Loucy (cell line): ENCODE measurements at regions not wholly inside any gene's neighbourhood (a gene's known extent, or its start where the extent isn't known, plus 50 kb on each side); places are given as distances from the start of the nearest gene placed in this dataset.

Experiments used
- H2AFZ ChIP-seq: fragments of 200-600 bp; sonication (generic); 2 replicates; pipeline ENCODE4 v1.6.0; 2016; ENCODE audit warnings: antibody characterized with exemption, mild to moderate bottlenecking, low read length, moderate library complexity
- H3F3A ChIP-seq: fragments of 200-600 bp; 2 replicates; pipeline ENCODE4 v1.6.0; 2016; ENCODE audit warnings: antibody characterized with exemption, low read depth, mild to moderate bottlenecking
- H3K27me3 ChIP-seq: fragments of 200-600 bp; sonication (generic); 2 replicates; pipeline ENCODE4 v1.6.1; 2014; ENCODE audit warnings: low read length, mild to moderate bottlenecking; ENCODE audit not compliant: insufficient read depth, poor library complexity, severe bottlenecking
- H3K36me3 ChIP-seq: fragments of 200-600 bp; sonication (generic); 2 replicates; pipeline ENCODE4 v1.6.1; 2016; ENCODE audit warnings: low read length; ENCODE audit not compliant: insufficient read depth
- H3K4me1 ChIP-seq: fragments of 200-600 bp; sonication (generic); 2 replicates; pipeline ENCODE4 v1.5.1; 2014; ENCODE audit warnings: low read length, mild to moderate bottlenecking; ENCODE audit not compliant: insufficient read depth, poor library complexity, severe bottlenecking
- H3K4me2 ChIP-seq: fragments of 200-600 bp; sonication (generic); 2 replicates; pipeline ENCODE4 v1.6.0; 2014; ENCODE audit warnings: antibody characterized with exemption, low read length, low read depth, mild to moderate bottlenecking; ENCODE audit not compliant: poor library complexity, severe bottlenecking
- H3K4me3 ChIP-seq: fragments of 200-600 bp; sonication (generic); 2 replicates; pipeline ENCODE4 v1.5.1; 2014; ENCODE audit warnings: low read length, mild to moderate bottlenecking, mixed read lengths; ENCODE audit not compliant: poor library complexity, severe bottlenecking
- H3K79me2 ChIP-seq: fragments of 200-600 bp; sonication (generic); 2 replicates; pipeline ENCODE4 v1.6.1; 2014; ENCODE audit warnings: low read length; ENCODE audit not compliant: insufficient read depth
- H3K9ac ChIP-seq: fragments of 200-600 bp; sonication (generic); 2 replicates; pipeline ENCODE4 v1.6.0; 2014; ENCODE audit warnings: mild to moderate bottlenecking, low read depth, low read length, moderate library complexity; ENCODE audit not compliant: poor library complexity, severe bottlenecking
- H3K9me2 ChIP-seq: fragments of 200-600 bp; sonication (generic); replicated peaks from 2 replicates; pipeline ENCODE4 v1.6.1; 2016; ENCODE audit warnings: low read depth, low read length, mixed read lengths
- H3K9me3 ChIP-seq: fragments of 200-600 bp; sonication (generic); 2 replicates; pipeline ENCODE4 v1.6.1; 2014; ENCODE audit warnings: mild to moderate bottlenecking, antibody characterized with exemption, low read length, low read depth; ENCODE audit not compliant: insufficient read depth
- H4K20me1 ChIP-seq: fragments of 200-600 bp; sonication (generic); 2 replicates; pipeline ENCODE4 v1.6.0; 2014; ENCODE audit warnings: antibody characterized with exemption, low read length, mild to moderate bottlenecking; ENCODE audit not compliant: insufficient read depth, poor library complexity, severe bottlenecking
- EZH2phosphoT487 ChIP-seq: fragments of 200-600 bp; IDR thresholded peaks from 2 replicates; pipeline ENCODE4 v1.6.1; 2018; ENCODE audit warnings: antibody characterized with exemption, mild to moderate bottlenecking, moderate library complexity, borderline replicate concordance
- TF ChIP-seq, protein P1 (sequence below): fragments of 200-600 bp; sonication (generic); conservative IDR thresholded peaks from 2 replicates; pipeline ENCODE4 v1.5.1; 2014; ENCODE audit warnings: mild to moderate bottlenecking, antibody characterized with exemption, low read length

GRCh38 chr3:18544146-18544545 lies 119.0 kb upstream of the SATB1 start:
- H2AFZ ChIP-seq = no peak overlapping the region
- H3K4me2 ChIP-seq = no peak overlapping the region
- H3K36me3 ChIP-seq = no peaks in the 10 kb centered on the region; the same call in 1 of the 2 replicates
- H3K4me1 ChIP-seq = no peaks in the 10 kb centered on the region
- no peak overlapping the region for H3K4me3 ChIP-seq
- no peak for TF ChIP-seq EZH2phosphoT487
- TF ChIP-seq, protein P1, sequence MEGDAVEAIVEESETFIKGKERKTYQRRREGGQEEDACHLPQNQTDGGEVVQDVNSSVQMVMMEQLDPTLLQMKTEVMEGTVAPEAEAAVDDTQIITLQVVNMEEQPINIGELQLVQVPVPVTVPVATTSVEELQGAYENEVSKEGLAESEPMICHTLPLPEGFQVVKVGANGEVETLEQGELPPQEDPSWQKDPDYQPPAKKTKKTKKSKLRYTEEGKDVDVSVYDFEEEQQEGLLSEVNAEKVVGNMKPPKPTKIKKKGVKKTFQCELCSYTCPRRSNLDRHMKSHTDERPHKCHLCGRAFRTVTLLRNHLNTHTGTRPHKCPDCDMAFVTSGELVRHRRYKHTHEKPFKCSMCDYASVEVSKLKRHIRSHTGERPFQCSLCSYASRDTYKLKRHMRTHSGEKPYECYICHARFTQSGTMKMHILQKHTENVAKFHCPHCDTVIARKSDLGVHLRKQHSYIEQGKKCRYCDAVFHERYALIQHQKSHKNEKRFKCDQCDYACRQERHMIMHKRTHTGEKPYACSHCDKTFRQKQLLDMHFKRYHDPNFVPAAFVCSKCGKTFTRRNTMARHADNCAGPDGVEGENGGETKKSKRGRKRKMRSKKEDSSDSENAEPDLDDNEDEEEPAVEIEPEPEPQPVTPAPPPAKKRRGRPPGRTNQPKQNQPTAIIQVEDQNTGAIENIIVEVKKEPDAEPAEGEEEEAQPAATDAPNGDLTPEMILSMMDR = no peak
- H3K79me2 ChIP-seq = no peaks in the 10 kb centered on the region
- H3K9me2 ChIP-seq = no peaks in the 10 kb centered on the region
- H3K9ac ChIP-seq = no peak overlapping the region
- no peaks in the 10 kb centered on the region for H3F3A ChIP-seq
- H3K27me3 ChIP-seq = no peaks in the 10 kb centered on the region
- H4K20me1 ChIP-seq = no peaks in the 10 kb centered on the region
- H3K9me3 ChIP-seq = no peaks in the 10 kb centered on the region

GRCh38 chr3:18538463-18539230 lies 113.5 kb upstream of the SATB1 start:
- Histone ChIP-seq H3K9me3 (no peaks in the 10 kb centered on the region), H3K4me3 (no peak overlapping the region), H4K20me1 (no peaks in the 10 kb centered on the region), H3K79me2 (no peaks in the 10 kb centered on the region), H2AFZ (no peak overlapping the region), H3K27me3 (no peaks in the 10 kb centered on the region), H3K4me2 (no peak overlapping the region), H3K36me3 (no peaks in the 10 kb centered on the region), H3K9me2 (no peaks in the 10 kb centered on the region), H3F3A (no peaks in the 10 kb centered on the region), H3K9ac (no peak overlapping the region), H3K4me1 (no peaks in the 10 kb centered on the region)
- TF ChIP-seq, protein P1 = no peak
- no peak for TF ChIP-seq EZH2phosphoT487

DNA sequence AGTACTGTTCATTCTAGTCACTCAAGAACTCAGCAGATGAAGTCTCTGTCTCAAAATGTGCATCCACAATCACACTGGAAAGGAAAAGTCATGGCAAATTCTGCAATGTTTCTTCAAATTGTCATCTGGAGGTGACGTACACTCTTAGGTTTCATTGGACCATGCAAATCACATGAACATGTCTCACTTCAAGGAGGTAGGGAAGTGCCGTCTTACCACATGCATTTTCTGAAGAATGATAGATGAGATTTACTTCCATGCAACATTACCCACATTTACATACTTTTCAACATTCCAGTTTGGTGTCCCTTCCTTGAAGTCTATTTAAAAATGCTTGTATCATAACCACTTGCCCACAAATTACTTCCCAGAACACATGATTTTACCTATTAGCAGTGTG lies 107.9 kb upstream of the SATB1 start:
- Histone ChIP-seq H3K79me2 (no peaks in the 10 kb centered on the region), H3K36me3 (no peaks in the 10 kb centered on the region), H4K20me1 (no peaks in the 10 kb centered on the region), H2AFZ (no peak overlapping the region), H3K9me3 (no peaks in the 10 kb centered on the region), H3F3A (no peaks in the 10 kb centered on the region), H3K4me3 (no peak overlapping the region), H3K4me2 (no peak overlapping the region), H3K9me2 (no peaks in the 10 kb centered on the region), H3K9ac (no peak overlapping the region), H3K4me1 (peaks cover 1% of the 10 kb centered on the region), H3K27me3 (no peaks in the 10 kb centered on the region)
- TF ChIP-seq, protein P1 = no peak
- no peak for TF ChIP-seq EZH2phosphoT487
